Inflammatory macrophage treated with lipopolysaccharide for 1 hour (primary cell): ENCODE measurements at regions not wholly inside any gene's neighbourhood (a gene's known extent, or its start where the extent isn't known, plus 50 kb on each side); places are given as distances from the start of the nearest gene placed in this dataset.

Source experiments
- DNase-seq, 2 donors: peaks; one replicate each; pipeline ENCODE4 v3.0.0-alpha.2; 2020 to 2022

- DNase-seq: no peak
Measured at GRCh38 chr18:6613581-6613980, 115.9 kb upstream of the ARHGAP28 start.

- no peak for DNase-seq
Measured at GRCh38 chr18:6614952-6615351, 114.6 kb upstream of the ARHGAP28 start.

GRCh38 chr18:6616981-6617380, 112.5 kb upstream of the ARHGAP28 start:
- DNase-seq: no peak

GRCh38 chr18:6621437-6621836, 108.1 kb upstream of the ARHGAP28 start:
- DNase-seq: no peak

GRCh38 chr18:6623278-6623677, 106.2 kb upstream of the ARHGAP28 start:
- DNase-seq: no peak

- no peak for DNase-seq
Measured at GRCh38 chr18:6624271-6624660, 105.2 kb upstream of the ARHGAP28 start.

- no peak for DNase-seq
Measured at GRCh38 chr18:6624661-6625311, 104.7 kb upstream of the ARHGAP28 start.

- no peak for DNase-seq
Measured at GRCh38 chr18:6625481-6625880, 104.0 kb upstream of the ARHGAP28 start.

GRCh38 chr18:6626457-6626856, 103.1 kb upstream of the ARHGAP28 start:
- no peak for DNase-seq

- no peak for DNase-seq
Measured at GRCh38 chr18:6627645-6628044, 101.9 kb upstream of the ARHGAP28 start.

- no peak for DNase-seq
Measured at GRCh38 chr18:6628187-6628586, 101.3 kb upstream of the ARHGAP28 start.

GRCh38 chr18:6629635-6630140, 99.8 kb upstream of the ARHGAP28 start:
- no peak for DNase-seq

- DNase-seq: no peak
Measured at GRCh38 chr18:6633310-6633709, 96.2 kb upstream of the ARHGAP28 start.

GRCh38 chr18:6636091-6636490, 93.4 kb upstream of the ARHGAP28 start:
- DNase-seq: no peak

GRCh38 chr18:6638447-6638846, 91.1 kb upstream of the ARHGAP28 start:
- no peak for DNase-seq

- no peak for DNase-seq
Measured at GRCh38 chr18:6639305-6639704, 90.2 kb upstream of the ARHGAP28 start.

GRCh38 chr18:6644836-6645627, 84.5 kb upstream of the ARHGAP28 start:
- no peak for DNase-seq

- no peak for DNase-seq
Measured at GRCh38 chr18:6646801-6647200, 82.7 kb upstream of the ARHGAP28 start.

- DNase-seq: no peak
Measured at GRCh38 chr18:6648581-6648980, 80.9 kb upstream of the ARHGAP28 start.

GRCh38 chr18:6649421-6650126, 79.9 kb upstream of the ARHGAP28 start:
- DNase-seq: no peak

- no peak for DNase-seq
Measured at GRCh38 chr18:6650127-6650507, 79.4 kb upstream of the ARHGAP28 start.

GRCh38 chr18:6650747-6651146, 78.8 kb upstream of the ARHGAP28 start:
- no peak for DNase-seq

- no peak for DNase-seq
Measured at GRCh38 chr18:6652098-6652497, 77.4 kb upstream of the ARHGAP28 start.

- DNase-seq: no peak
Measured at GRCh38 chr18:6653880-6654279, 75.6 kb upstream of the ARHGAP28 start.
